ENCODE measurements at regions not wholly inside any gene's neighbourhood (a gene's known extent, or its start where the extent isn't known, plus 50 kb on each side); places are given as distances from the start of the nearest gene placed in this dataset.
"Not testable (repeated sequence)": the region's sequence is repeated elsewhere in the genome, so short reads cannot be mapped to it uniquely, and the experiment has no call there.

DNA sequence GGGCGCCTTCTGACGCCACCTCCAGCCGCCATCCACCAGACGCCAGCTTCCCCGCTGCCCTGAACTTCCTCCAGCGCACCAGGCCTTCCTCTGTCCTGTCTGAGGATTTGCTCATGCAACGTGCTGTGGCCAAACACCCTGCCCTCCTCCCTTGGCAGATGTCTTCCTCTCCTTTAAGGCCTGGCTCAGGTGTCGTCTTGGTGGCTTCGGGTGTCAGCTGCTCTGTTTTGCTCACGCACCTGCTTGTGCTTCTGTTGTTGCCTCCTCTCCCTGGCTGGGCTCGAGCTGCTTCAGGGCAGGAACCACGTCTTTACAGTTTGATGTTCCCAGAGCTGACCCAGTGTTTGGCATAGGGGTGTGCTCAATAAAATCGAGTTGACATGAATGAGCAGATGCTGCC, 87.7 kb upstream of the PZP start:
- H3K14ac ChIP-seq (replicated peaks; ENCODE audit: low read depth, low read length); in situ Hi-C loops (cut with MboI; ENCODE audit: low sequenced_read_pairs); H2BK120ac ChIP-seq (ENCODE audit: low read depth, low read length); intact Hi-C loops (cut with micrococcal nuclease); BruUV-seq (replicated peaks); H3K4me3 ChIP-seq (ENCODE audit: insufficient read depth, low read depth, low read length); H2BK15ac ChIP-seq (ENCODE audit: low read depth, low read length); H2AFZ ChIP-seq (replicated peaks; ENCODE audit: low read length, poor library complexity); H4K91ac ChIP-seq (ENCODE audit: insufficient read depth, low read depth, low read length); ATAC-seq (ENCODE audit: low read depth); H3K9me1 ChIP-seq (ENCODE audit: insufficient read depth, low read length); H3K36me3 ChIP-seq (ENCODE audit: control insufficient read depth, insufficient read depth, low read length); dilution Hi-C loops (cut with HindIII; ENCODE audit: low sequenced_read_pairs, unreplicated experiment); H3K79me1 ChIP-seq (ENCODE audit: low read depth in 1 of 2, low read length in 2 of 2); H3K56ac ChIP-seq (ENCODE audit: extremely low read depth, insufficient read depth, low read length); CTCF ChIA-PET; H4K8ac ChIP-seq (ENCODE audit: low read depth in 2 of 2, low read length in 2 of 2); POLR2A ChIA-PET (ENCODE audit: unreplicated experiment); H2BK5ac ChIP-seq (ENCODE audit: low read depth, low read length, poor library complexity, severe bottlenecking); H3K9me3 ChIP-seq (ENCODE audit: control insufficient read depth, insufficient read depth, low read length); H2AK5ac ChIP-seq (ENCODE audit: low read depth, low read length); H3K4me1 ChIP-seq (ENCODE audit: control insufficient read depth, insufficient read depth, low read length); H3K4me2 ChIP-seq (ENCODE audit: low read depth, low read length); H3K9ac ChIP-seq (ENCODE audit: low read depth, low read length); H3K27me3 ChIP-seq (ENCODE audit: control insufficient read depth, insufficient read depth, low read length); DNase-seq; H2AK9ac ChIP-seq (replicated peaks; ENCODE audit: low read depth, low read length, poor library complexity); H3K18ac ChIP-seq (ENCODE audit: low read depth, low read length); H4K5ac ChIP-seq (ENCODE audit: low read depth, low read length); H3K27ac ChIP-seq (ENCODE audit: insufficient read depth, low read length); H4K20me1 ChIP-seq (ENCODE audit: insufficient read depth, low read length); H2BK20ac ChIP-seq (ENCODE audit: low read depth, low read length); H3K4ac ChIP-seq (ENCODE audit: low read depth, low read length); H3K23ac ChIP-seq (ENCODE audit: low read depth, low read length): not testable (repeated sequence)
- WGBS, 2 experiments (ENCODE audit: extremely low coverage in 2 of 2, insufficient read length in 1 of 2): no CpG with 5 or more reads among the region's 13 CpGs

- H3K9me1 ChIP-seq (ENCODE audit: insufficient read depth, low read length); dilution Hi-C loops (cut with HindIII; ENCODE audit: low sequenced_read_pairs, unreplicated experiment); H3K9me3 ChIP-seq (ENCODE audit: control insufficient read depth, insufficient read depth, low read length); H3K23ac ChIP-seq (ENCODE audit: low read depth, low read length); CTCF ChIA-PET; H2BK120ac ChIP-seq (ENCODE audit: low read depth, low read length); H4K8ac ChIP-seq (ENCODE audit: low read depth in 2 of 2, low read length in 2 of 2); H4K91ac ChIP-seq (ENCODE audit: insufficient read depth, low read depth, low read length); H3K4ac ChIP-seq (ENCODE audit: low read depth, low read length); H2AK5ac ChIP-seq (ENCODE audit: low read depth, low read length); DNase-seq; H3K4me2 ChIP-seq (ENCODE audit: low read depth, low read length); H4K5ac ChIP-seq (ENCODE audit: low read depth, low read length); H2AK9ac ChIP-seq (replicated peaks; ENCODE audit: low read depth, low read length, poor library complexity); H2AFZ ChIP-seq (replicated peaks; ENCODE audit: low read length, poor library complexity); H3K27me3 ChIP-seq (ENCODE audit: control insufficient read depth, insufficient read depth, low read length); POLR2A ChIA-PET (ENCODE audit: unreplicated experiment); H3K4me1 ChIP-seq (ENCODE audit: control insufficient read depth, insufficient read depth, low read length); intact Hi-C loops (cut with micrococcal nuclease); H2BK5ac ChIP-seq (ENCODE audit: low read depth, low read length, poor library complexity, severe bottlenecking); H3K4me3 ChIP-seq (ENCODE audit: insufficient read depth, low read depth, low read length); H3K79me1 ChIP-seq (ENCODE audit: low read depth in 1 of 2, low read length in 2 of 2); H3K14ac ChIP-seq (replicated peaks; ENCODE audit: low read depth, low read length); H2BK15ac ChIP-seq (ENCODE audit: low read depth, low read length); BruUV-seq (replicated peaks); H4K20me1 ChIP-seq (ENCODE audit: insufficient read depth, low read length); H3K56ac ChIP-seq (ENCODE audit: extremely low read depth, insufficient read depth, low read length); H3K18ac ChIP-seq (ENCODE audit: low read depth, low read length); H2BK20ac ChIP-seq (ENCODE audit: low read depth, low read length); H3K9ac ChIP-seq (ENCODE audit: low read depth, low read length); in situ Hi-C loops (cut with MboI; ENCODE audit: low sequenced_read_pairs); ATAC-seq (ENCODE audit: low read depth); H3K27ac ChIP-seq (ENCODE audit: insufficient read depth, low read length); H3K36me3 ChIP-seq (ENCODE audit: control insufficient read depth, insufficient read depth, low read length): not testable (repeated sequence)
- WGBS, 2 experiments (ENCODE audit: extremely low coverage in 2 of 2, insufficient read length in 1 of 2): no CpG with 5 or more reads among the region's 16 CpGs
Observed at GRCh38 chr12:9294072-9294620, 86.0 kb upstream of the PZP start.
